ENCODE measurements at regions not wholly inside any gene's neighbourhood (a gene's known extent, or its start where the extent isn't known, plus 50 kb on each side); places are given as distances from the start of the nearest gene placed in this dataset.

DNA sequence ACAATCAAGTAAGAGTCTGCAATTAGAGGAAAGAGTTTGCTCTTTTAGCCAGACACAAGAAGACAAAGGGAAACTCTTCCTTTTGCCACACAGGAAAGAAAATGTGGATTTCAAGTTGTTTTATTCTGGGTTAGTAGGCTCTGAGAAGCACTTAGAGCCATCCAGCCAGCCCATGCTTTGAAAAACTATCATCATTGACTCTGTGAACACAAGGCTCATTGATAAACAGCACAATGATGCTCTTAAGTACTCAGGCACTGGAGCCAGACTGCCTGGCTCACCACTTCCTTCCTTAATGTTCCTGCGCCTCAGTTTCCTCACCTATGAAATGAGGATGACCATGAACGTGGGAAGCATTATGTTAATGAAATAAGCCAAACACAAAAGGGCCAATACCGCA lies 150.2 kb upstream of the EEA1 start:
- no peak for DNase-seq
- peaks cover 11% of the 10 kb centered on the region for H3K4me1 ChIP-seq (ENCODE audit: insufficient read depth, low read length)
- no peaks in the 10 kb centered on the region for H3K36me3 ChIP-seq (ENCODE audit: low read depth, low read length)
- no peak overlapping the region for H3K4me3 ChIP-seq (ENCODE audit: low read length)
- CTCF ChIA-PET = no interaction called here
- H3K4me2 ChIP-seq (ENCODE audit: low read length) = no peak overlapping the region
- H2AFZ ChIP-seq (ENCODE audit: low read length) = no peak overlapping the region
- POLR2A ChIA-PET (ENCODE audit: unreplicated experiment) = no interaction called here
- H3K9me2 ChIP-seq (replicated peaks; ENCODE audit: low read length) = no peaks in the 10 kb centered on the region
- no peaks in the 10 kb centered on the region for H3K79me2 ChIP-seq (ENCODE audit: low read length)
- no peak for ATAC-seq
- no peak overlapping the region for H3K9ac ChIP-seq (ENCODE audit: low read length)
- TF ChIP-seq, protein P1, sequence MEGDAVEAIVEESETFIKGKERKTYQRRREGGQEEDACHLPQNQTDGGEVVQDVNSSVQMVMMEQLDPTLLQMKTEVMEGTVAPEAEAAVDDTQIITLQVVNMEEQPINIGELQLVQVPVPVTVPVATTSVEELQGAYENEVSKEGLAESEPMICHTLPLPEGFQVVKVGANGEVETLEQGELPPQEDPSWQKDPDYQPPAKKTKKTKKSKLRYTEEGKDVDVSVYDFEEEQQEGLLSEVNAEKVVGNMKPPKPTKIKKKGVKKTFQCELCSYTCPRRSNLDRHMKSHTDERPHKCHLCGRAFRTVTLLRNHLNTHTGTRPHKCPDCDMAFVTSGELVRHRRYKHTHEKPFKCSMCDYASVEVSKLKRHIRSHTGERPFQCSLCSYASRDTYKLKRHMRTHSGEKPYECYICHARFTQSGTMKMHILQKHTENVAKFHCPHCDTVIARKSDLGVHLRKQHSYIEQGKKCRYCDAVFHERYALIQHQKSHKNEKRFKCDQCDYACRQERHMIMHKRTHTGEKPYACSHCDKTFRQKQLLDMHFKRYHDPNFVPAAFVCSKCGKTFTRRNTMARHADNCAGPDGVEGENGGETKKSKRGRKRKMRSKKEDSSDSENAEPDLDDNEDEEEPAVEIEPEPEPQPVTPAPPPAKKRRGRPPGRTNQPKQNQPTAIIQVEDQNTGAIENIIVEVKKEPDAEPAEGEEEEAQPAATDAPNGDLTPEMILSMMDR (conservative IDR thresholded peaks at IDR 0.05; ENCODE audit: low read depth, low read length) = no peak
- TF ChIP-seq EZH2 (IDR thresholded peaks at IDR 0.05; ENCODE audit: low read length, unreplicated experiment) = no peak
- TF ChIP-seq EZH2phosphoT487 (IDR thresholded peaks at IDR 0.05; ENCODE audit: borderline replicate concordance, low read length) = no peak
- no peaks in the 10 kb centered on the region for H4K20me1 ChIP-seq (ENCODE audit: low read length)
- BruUV-seq (replicated peaks) = no TSS peak
- no peak overlapping the region for H3K27ac ChIP-seq (ENCODE audit: low read length)
- intact Hi-C loops (cut with micrococcal nuclease) = no loop called here
- H3K27me3 ChIP-seq (ENCODE audit: low read length) = no peaks in the 10 kb centered on the region
- H3F3A ChIP-seq (ENCODE audit: low read length, unreplicated experiment) = no peaks in the 10 kb centered on the region
- no peaks in the 10 kb centered on the region for H3K9me3 ChIP-seq (ENCODE audit: low read length)

DNA sequence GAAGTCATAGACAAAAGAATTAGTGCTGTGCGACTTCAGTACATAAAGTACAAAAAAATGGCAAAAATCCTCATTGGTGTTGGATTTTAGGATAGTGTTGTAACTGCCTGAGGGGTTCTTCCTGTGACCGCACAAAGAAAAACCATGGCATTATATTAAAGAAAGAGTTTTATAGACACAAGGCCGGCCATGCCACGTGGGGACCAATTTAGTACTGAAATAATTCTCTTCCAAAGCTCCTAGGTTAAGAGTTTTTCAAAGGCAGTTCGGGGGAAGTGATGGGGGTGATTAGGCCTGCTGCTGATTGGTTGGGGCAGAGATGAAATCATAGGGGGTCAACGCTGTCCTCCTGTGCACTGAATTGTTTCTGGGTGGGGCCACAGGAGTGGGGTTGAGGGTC lies 150.9 kb upstream of the EEA1 start:
- H2AFZ ChIP-seq (ENCODE audit: low read length) = no peak overlapping the region
- no peaks in the 10 kb centered on the region for H3K36me3 ChIP-seq (ENCODE audit: low read depth, low read length)
- no peak for TF ChIP-seq EZH2phosphoT487 (IDR thresholded peaks at IDR 0.05; ENCODE audit: borderline replicate concordance, low read length)
- TF ChIP-seq, protein P1 (conservative IDR thresholded peaks at IDR 0.05; ENCODE audit: low read depth, low read length) = no peak
- no peak for TF ChIP-seq EZH2 (IDR thresholded peaks at IDR 0.05; ENCODE audit: low read length, unreplicated experiment)
- no TSS peak for BruUV-seq (replicated peaks)
- H3K4me1 ChIP-seq (ENCODE audit: insufficient read depth, low read length) = peaks cover 11% of the 10 kb centered on the region
- no peak overlapping the region for H3K4me3 ChIP-seq (ENCODE audit: low read length)
- no peak for DNase-seq
- no peaks in the 10 kb centered on the region for H3K9me2 ChIP-seq (replicated peaks; ENCODE audit: low read length)
- ChIA-PET CTCF (no interaction called here), POLR2A (ENCODE audit: unreplicated experiment) (no interaction called here)
- H3K27ac ChIP-seq (ENCODE audit: low read length) = no peak overlapping the region
- ATAC-seq = no peak
- no peaks in the 10 kb centered on the region for H3K27me3 ChIP-seq (ENCODE audit: low read length)
- H3K9ac ChIP-seq (ENCODE audit: low read length) = no peak overlapping the region
- no peak overlapping the region for H3K4me2 ChIP-seq (ENCODE audit: low read length)
- intact Hi-C loops (cut with micrococcal nuclease) = no loop called here
- no peaks in the 10 kb centered on the region for H3K9me3 ChIP-seq (ENCODE audit: low read length)
- H3K79me2 ChIP-seq (ENCODE audit: low read length) = no peaks in the 10 kb centered on the region
- H3F3A ChIP-seq (ENCODE audit: low read length, unreplicated experiment) = no peaks in the 10 kb centered on the region
- H4K20me1 ChIP-seq (ENCODE audit: low read length) = no peaks in the 10 kb centered on the region

DNA sequence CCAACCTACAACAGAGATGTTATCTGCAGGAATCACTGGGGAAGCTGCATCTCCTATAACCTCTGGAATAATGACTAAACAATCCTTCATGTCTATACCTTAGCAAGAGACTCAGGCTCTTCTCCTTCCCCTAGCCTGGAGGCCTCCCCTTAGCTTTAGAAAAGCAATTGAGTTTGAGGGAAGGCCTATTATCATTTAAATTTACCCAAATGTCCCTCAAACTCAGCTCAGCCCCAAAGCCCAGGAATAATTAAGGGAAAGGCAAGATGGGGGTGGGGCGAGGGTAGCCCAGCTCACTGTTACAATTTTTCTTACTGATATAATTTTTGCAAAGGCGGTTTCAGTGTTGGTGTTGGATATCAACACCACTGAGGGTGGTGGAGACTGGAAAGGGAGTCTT lies 151.4 kb upstream of the EEA1 start:
- Histone ChIP-seq H3K4me1 (ENCODE audit: insufficient read depth, low read length) (peaks cover 11% of the 10 kb centered on the region), H3K36me3 (ENCODE audit: low read depth, low read length) (no peaks in the 10 kb centered on the region), H3K4me2 (ENCODE audit: low read length) (no peak overlapping the region), H3K9ac (ENCODE audit: low read length) (no peak overlapping the region), H4K20me1 (ENCODE audit: low read length) (no peaks in the 10 kb centered on the region), H3K4me3 (ENCODE audit: low read length) (no peak overlapping the region), H3K9me2 (replicated peaks; ENCODE audit: low read length) (no peaks in the 10 kb centered on the region), H3K27me3 (ENCODE audit: low read length) (no peaks in the 10 kb centered on the region), H3K9me3 (ENCODE audit: low read length) (no peaks in the 10 kb centered on the region), H3F3A (ENCODE audit: low read length, unreplicated experiment) (no peaks in the 10 kb centered on the region), H3K27ac (ENCODE audit: low read length) (no peak overlapping the region), H3K79me2 (ENCODE audit: low read length) (no peaks in the 10 kb centered on the region), H2AFZ (ENCODE audit: low read length) (no peak overlapping the region)
- POLR2A ChIA-PET (ENCODE audit: unreplicated experiment) = no interaction called here
- BruUV-seq (replicated peaks) = no TSS peak
- no peak for DNase-seq
- CTCF ChIA-PET = no interaction called here
- intact Hi-C loops (cut with micrococcal nuclease) = no loop called here
- TF ChIP-seq EZH2 (IDR thresholded peaks at IDR 0.05; ENCODE audit: low read length, unreplicated experiment) (no peak), EZH2phosphoT487 (IDR thresholded peaks at IDR 0.05; ENCODE audit: borderline replicate concordance, low read length) (no peak)
- TF ChIP-seq, protein P1 (conservative IDR thresholded peaks at IDR 0.05; ENCODE audit: low read depth, low read length) = no peak
- no peak for ATAC-seq

Measured in PC-3 (cell line).